Thoracic aorta (tissue), 2 donors: ENCODE measurements at regions not wholly inside any gene's neighbourhood (a gene's known extent, or its start where the extent isn't known, plus 50 kb on each side); places are given as distances from the start of the nearest gene placed in this dataset.

Experiments used
- ATAC-seq: fragments of 150-250 bp; one replicate; pipeline ENCODE4 v1.8.0; 2017; ENCODE audit warnings: low read depth; ENCODE audit not compliant: insufficient number of reproducible peaks, low FRiP score
- DNase-seq: peaks from one replicate; pipeline ENCODE4 v3.0.0-alpha.2; 2020; ENCODE audit warnings: low spot score
- H3K27ac ChIP-seq, 2 donors: fragments of 200-600 bp; sonication (generic); 1 replicate in 1 of 2; 2 replicates in 1 of 2; pipeline ENCODE4 v1.5.1; 2016; ENCODE audit warnings: mild to moderate bottlenecking in 2 of 2, moderate library complexity in 2 of 2
- H3K27me3 ChIP-seq: fragments of 200-600 bp; sonication (generic); replicated peaks from 2 replicates; pipeline ENCODE4 v1.6.0; 2016; ENCODE audit warnings: mild to moderate bottlenecking; ENCODE audit not compliant: insufficient read depth
- H3K36me3 ChIP-seq: fragments of 200-600 bp; sonication (generic); one replicate; pipeline ENCODE4 v1.5.1; 2016
- H3K4me1 ChIP-seq, 2 donors: fragments of 200-600 bp; sonication (generic); 1 replicate in 1 of 2; 2 replicates in 1 of 2; pipeline versions ENCODE4 v1.5.1 to v1.6.0; 2016; ENCODE audit warnings: low read depth in 2 of 2, mild to moderate bottlenecking in 1 of 2; ENCODE audit not compliant: control insufficient read depth in 1 of 2
- H3K4me3 ChIP-seq: fragments of 200-600 bp; sonication (generic); 2 replicates; pipeline ENCODE4 v1.5.1; 2016; ENCODE audit warnings: mild to moderate bottlenecking
- H3K9me3 ChIP-seq: fragments of 200-600 bp; sonication (generic); 2 replicates; pipeline ENCODE4 v1.5.1; 2016
- CTCF ChIP-seq: fragments of 200-600 bp; sonication (generic); IDR thresholded peaks from one replicate; pipeline ENCODE4 v1.5.1; 2019; ENCODE audit warnings: antibody characterized with exemption

- no peak for TF ChIP-seq CTCF
- Histone ChIP-seq H3K9me3 (no peaks in the 10 kb centered on the region), H3K4me1 (no peaks in the 10 kb centered on the region), H3K4me3 (no peak overlapping the region), H3K36me3 (no peaks in the 10 kb centered on the region), H3K27me3 (no peaks in the 10 kb centered on the region), H3K27ac (no peak overlapping the region)
- ATAC-seq (no peak), DNase-seq (no peak)
Observed at GRCh38 chr4:170741856-170742255, 652.1 kb upstream of the AADAT start.

GRCh38 chr4:170736710-170737109 lies 647.0 kb upstream of the AADAT start:
- Histone ChIP-seq H3K9me3 (no peaks in the 10 kb centered on the region), H3K27me3 (no peaks in the 10 kb centered on the region), H3K27ac (no peak overlapping the region), H3K4me3 (no peak overlapping the region), H3K36me3 (no peaks in the 10 kb centered on the region), H3K4me1 (no peaks in the 10 kb centered on the region)
- ATAC-seq (no peak), DNase-seq (no peak)
- no peak for TF ChIP-seq CTCF

GRCh38 chr4:170729897-170730296 lies 640.1 kb upstream of the AADAT start:
- no peaks in the 10 kb centered on the region for H3K9me3 ChIP-seq
- no peak overlapping the region for H3K4me3 ChIP-seq

GRCh38 chr4:170729236-170729635 lies 639.5 kb upstream of the AADAT start:
- Histone ChIP-seq H3K4me3 (no peak overlapping the region), H3K36me3 (no peaks in the 10 kb centered on the region), H3K27me3 (no peaks in the 10 kb centered on the region), H3K27ac (no peak overlapping the region), H3K9me3 (no peaks in the 10 kb centered on the region), H3K4me1 (no peaks in the 10 kb centered on the region)
- DNase-seq (no peak), ATAC-seq (no peak)
- TF ChIP-seq CTCF = no peak

More at GRCh38 chr4:170729897-170730296, 640.1 kb upstream of the AADAT start:
- ATAC-seq (no peak), DNase-seq (no peak)
- Histone ChIP-seq H3K4me1 (no peaks in the 10 kb centered on the region), H3K27ac (no peak overlapping the region), H3K36me3 (no peaks in the 10 kb centered on the region), H3K27me3 (no peaks in the 10 kb centered on the region)
- TF ChIP-seq CTCF = no peak

GRCh38 chr4:170724191-170724590 lies 634.4 kb upstream of the AADAT start:
- ATAC-seq (no peak), DNase-seq (no peak)
- H3K4me1 ChIP-seq = no peaks in the 10 kb centered on the region
- H3K36me3 ChIP-seq = no peaks in the 10 kb centered on the region
- H3K9me3 ChIP-seq = no peaks in the 10 kb centered on the region
- no peak overlapping the region for H3K27ac ChIP-seq
- TF ChIP-seq CTCF = no peak
- no peak overlapping the region for H3K4me3 ChIP-seq
- H3K27me3 ChIP-seq = no peaks in the 10 kb centered on the region
